Suprapubic skin (tissue), 4 donors: ENCODE measurements at regions not wholly inside any gene's neighbourhood (a gene's known extent, or its start where the extent isn't known, plus 50 kb on each side); places are given as distances from the start of the nearest gene placed in this dataset.

Experiments used
- CTCF ChIP-seq, 2 donors: fragments of 200-600 bp in 1 of 2; fragments of 450-650 bp in 1 of 2; sonication (generic) in 1 of 2; IDR thresholded peaks; one replicate each; pipeline ENCODE4 v1.5.1; 2016 to 2019; ENCODE audit warnings: antibody characterized with exemption in 2 of 2, mild to moderate bottlenecking in 1 of 2, moderate library complexity in 1 of 2
- POLR2A ChIP-seq, 2 donors: fragments of 450-650 bp; IDR thresholded peaks; one replicate each; pipeline ENCODE4 v1.6.1; 2017; ENCODE audit warnings: antibody characterized with exemption in 2 of 2, mild to moderate bottlenecking in 2 of 2, moderate library complexity in 2 of 2
- POLR2AphosphoS5 ChIP-seq, 3 donors: sonication (generic); formaldehyde crosslinking; IDR thresholded peaks; one replicate each; pipeline ENCODE4 v1.6.1; 2017; ENCODE audit warnings: antibody characterized with exemption in 3 of 3

GRCh38 chr12:105864901-105865300 lies 273.9 kb downstream of the NUAK1 start:
- TF ChIP-seq CTCF (IDR thresholded peaks at IDR 0.05) (no peak), POLR2A (IDR thresholded peaks at IDR 0.05) (no peak), POLR2AphosphoS5 (IDR thresholded peaks at IDR 0.05) (no peak)
